ENCODE measurements at regions not wholly inside any gene's neighbourhood (a gene's known extent, or its start where the extent isn't known, plus 50 kb on each side); places are given as distances from the start of the nearest gene placed in this dataset.
"Not testable (repeated sequence)": the region's sequence is repeated elsewhere in the genome, so short reads cannot be mapped to it uniquely, and the experiment has no call there.

DNA sequence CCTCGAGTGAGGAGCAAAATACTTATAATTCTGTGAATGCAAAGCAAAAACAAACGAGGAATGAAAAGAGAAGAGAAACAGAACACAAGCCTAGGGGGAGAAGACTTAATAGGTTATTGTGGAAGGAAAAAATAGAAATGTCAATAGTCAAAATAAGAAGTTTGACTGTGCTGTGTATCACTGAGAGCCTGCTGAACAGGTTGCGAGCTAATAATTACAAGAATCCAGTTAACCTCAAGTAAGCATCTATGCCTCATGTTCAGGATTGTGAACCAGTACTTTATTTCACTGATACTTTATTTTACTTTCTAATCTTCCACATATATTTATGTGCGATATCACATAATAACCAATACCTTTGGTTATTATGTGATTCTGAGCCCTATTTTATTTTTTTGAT, 316.7 kb downstream of the OTUD1 start:
- no peak for DNase-seq (ENCODE audit: low read depth)

- DNase-seq (ENCODE audit: low read depth): no peak
Measured at GRCh38 chr10:23768281-23768680, 329.4 kb downstream of the OTUD1 start.

- DNase-seq (ENCODE audit: low read depth): no peak
Measured at GRCh38 chr10:23777153-23777552, 338.3 kb downstream of the OTUD1 start.

GRCh38 chr10:23779301-23779700, 340.4 kb downstream of the OTUD1 start:
- no peak for DNase-seq (ENCODE audit: low read depth)

DNA sequence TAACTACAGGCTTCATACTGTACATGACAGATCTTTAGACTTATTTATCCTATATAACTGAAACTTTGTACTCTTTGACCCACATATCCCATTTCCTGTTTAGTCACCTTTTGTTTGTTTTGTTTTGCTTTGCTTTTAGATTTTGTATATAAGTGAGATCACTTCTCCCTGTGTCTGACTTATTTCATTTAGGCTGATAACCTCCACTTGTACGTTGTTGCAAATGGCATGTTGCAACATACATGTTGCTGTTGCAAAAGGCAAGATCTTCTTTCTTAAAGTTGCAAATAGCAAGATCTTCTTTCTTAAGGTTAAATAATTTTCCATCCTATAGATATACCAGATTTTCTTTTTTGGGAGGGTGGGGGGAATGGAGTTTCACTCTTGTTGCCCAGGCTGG, 341.5 kb downstream of the OTUD1 start:
- no peak for DNase-seq (ENCODE audit: low read depth)

DNA sequence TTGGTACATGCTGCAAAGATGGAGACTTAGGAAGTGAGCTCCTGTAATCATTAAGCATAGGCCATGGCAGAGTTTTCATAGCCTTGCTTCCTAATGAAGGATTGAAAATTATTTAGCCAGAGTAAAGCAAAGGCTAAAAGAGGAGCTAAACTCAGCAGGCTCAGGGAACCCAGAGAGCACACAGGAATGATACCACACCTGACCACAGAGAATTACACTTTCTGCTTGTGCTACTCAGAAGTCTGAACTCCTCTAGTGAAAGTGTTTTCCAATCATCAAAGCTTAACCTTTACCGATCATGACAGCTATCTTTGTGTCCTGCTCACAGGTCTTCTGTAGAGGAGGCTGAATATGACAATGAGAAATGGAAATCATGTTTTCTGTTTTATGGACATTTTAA, 347.7 kb downstream of the OTUD1 start:
- DNase-seq (ENCODE audit: low read depth): no peak

DNA sequence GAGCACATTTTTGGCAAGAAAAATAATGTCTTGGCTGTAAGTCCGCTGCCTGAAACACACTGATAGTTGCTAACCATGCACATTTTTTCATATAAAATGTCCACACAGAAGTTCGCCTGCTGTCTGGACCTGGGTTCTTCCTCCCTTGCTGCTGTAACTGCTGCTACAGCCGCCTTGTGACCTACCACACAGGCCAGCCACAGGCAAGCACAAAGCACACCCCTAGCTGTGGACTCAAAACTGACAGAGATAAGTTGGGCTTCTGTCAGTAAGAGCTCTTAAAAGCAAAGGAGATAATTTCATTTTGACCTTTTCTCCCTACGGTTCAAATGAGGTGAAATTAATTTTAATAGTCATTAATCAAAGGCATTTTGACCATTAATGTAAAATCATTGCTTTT, 354.7 kb downstream of the OTUD1 start:
- DNase-seq (ENCODE audit: low read depth): no peak

- not testable (repeated sequence) for DNase-seq (ENCODE audit: low read depth)
Measured at GRCh38 chr10:23797452-23797851, 358.6 kb downstream of the OTUD1 start.

DNA sequence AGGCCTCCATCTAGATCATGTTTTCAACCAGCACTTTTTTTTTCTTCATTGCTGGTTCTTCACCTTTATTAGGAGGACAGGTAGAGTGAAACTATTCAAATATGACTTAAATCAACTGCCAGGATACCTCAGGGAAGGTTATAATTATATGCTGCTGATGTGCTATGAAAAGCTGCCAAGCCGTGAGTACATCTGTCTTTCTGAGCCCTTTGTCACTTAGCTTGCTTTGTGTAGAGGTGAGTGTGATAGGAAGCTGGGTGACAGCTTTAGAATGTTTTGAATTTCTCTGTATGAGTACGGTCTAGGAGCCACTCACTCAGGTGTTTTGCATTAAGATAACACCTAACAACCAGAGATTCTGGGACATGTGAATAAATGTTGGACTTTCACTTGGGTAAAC, 365.2 kb downstream of the OTUD1 start:
- no peak for DNase-seq (ENCODE audit: low read depth)

- DNase-seq (ENCODE audit: low read depth): no peak
Measured at GRCh38 chr10:23813687-23814086, 374.8 kb downstream of the OTUD1 start.

DNA sequence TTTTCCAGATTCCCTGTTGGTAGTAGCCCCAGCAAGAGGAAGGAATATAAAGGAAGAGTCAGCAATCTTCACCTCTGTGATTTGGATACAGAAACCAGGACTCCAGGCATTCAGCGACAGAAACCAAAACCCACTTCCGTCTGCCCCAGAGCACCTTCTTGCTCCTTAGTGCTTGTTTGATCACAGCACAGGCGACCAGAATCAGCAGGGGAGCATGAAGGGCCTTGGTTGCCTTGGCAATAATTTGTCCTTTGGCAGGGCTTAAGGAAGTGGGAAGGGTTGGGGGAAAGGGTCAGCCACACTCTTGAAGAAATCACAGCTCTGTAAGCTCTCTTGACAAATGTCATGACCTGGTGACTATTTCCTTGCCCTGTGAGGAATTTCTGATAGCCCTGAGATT, 379.6 kb downstream of the OTUD1 start:
- no peak for DNase-seq (ENCODE audit: low read depth)

DNA sequence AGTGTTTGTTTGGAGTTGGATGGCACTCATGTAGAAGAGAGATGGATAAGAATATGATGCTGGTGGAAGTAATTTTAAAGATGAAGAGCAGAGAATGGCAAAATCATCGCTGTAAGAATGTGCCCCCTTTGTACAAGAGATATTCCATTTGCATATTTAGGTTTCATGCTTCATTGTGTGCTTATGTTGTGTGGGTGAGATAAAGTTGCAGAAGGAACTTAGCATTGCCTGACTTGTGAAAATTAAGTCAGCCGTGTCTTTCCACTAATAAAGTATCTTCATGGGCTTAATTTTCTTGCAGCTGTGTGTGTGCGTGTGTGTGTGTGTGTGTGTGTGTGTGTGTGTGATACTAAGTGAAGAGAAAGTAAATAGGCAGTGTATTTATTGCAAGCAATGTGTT, 381.9 kb downstream of the OTUD1 start:
- no peak for DNase-seq (ENCODE audit: low read depth)

DNA sequence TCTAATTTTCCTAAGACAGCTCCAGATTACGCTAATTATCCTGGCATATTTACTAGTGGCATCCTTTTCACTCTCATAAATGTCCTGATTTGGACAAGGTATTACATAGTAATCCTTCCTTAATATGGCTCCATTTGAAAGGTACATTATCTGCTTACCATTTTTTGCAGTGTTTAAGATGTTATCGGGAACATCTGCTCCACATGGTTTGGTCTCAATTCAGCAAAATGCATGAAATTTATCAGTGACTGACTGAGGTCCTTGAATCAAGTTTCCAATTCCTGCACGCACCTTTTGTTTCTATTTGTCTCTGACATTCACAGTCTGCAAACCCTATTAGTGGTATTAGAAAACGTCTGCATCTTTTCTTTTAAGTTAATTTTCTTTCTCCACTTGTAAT, 384.1 kb upstream of the KIAA1217 start:
- DNase-seq (ENCODE audit: low read depth): no peak

DNA sequence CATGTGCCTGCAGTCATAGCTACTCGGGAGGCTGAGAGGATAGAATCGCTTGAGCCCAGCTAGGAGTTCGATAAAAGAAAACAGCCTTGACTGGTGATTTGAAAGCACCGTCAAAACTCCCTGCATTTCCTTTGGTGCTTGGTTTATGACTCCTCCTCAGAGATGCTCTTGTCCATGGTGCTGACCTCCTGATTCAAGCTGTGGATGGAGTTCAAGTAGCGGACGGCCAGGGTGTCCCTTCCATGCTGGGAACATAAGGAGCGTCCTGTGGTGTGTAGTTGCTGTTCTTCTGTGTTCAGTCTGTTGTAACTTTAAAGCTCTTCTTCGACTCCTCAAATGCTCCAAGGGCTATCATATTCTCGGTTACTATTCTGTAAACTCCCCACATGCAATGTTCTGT, 382.5 kb upstream of the KIAA1217 start:
- no peak for DNase-seq (ENCODE audit: low read depth)

DNA sequence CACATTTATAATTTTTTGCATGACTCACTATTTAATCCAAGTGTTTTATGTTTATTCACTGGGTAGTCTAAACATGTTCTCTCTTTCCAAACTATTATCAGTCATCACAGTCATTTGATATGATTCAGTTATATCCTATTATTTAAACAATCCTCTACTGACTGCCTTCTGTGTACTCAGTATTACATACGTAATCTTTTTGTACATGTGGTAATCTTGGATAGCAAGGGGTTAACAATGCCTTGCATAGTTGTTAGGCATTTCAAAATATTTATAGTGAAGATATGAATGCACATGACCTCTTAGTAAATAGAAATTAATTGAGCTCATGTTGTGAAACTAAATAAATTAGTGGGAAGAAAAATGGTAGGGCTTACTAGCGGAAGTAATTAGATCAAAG, 379.4 kb upstream of the KIAA1217 start:
- DNase-seq (ENCODE audit: low read depth): no peak

DNA sequence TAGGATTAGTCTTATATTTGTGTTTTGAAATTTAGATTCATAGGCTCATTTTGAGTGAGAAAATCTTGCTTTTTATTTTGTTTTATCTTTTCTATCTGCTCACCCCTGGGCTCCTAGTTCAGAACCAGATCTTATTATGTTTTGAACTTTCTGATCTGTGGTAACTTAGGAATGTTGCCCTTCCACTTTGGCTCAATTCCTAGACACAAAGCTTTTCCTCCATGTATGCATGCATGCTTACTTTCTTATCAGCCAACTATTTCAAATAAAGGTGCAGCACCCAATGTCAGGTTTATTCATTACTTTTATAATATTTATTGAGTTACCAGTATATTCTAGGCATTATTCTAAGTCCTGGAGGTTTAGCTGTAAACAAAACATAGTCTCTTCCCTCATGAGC, 374.8 kb upstream of the KIAA1217 start:
- DNase-seq (ENCODE audit: low read depth): no peak

DNA sequence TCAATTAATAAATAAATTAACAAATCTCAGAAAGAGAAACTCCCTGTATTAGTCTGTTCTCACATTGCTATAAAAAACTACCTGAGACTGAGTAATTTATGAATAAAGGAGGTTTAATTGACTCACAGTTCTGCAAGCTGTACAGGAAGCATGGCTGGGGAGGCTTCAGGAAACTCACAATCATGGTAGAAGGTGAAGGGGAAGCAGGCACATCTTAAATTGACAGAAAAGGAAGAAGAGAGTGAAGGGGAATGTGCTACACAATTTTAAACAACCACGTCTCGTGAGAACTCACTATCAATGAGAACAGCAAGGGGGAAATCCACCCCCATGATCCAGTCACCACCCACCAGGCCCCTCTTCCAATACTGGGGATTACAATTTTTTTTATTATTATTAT, 358.3 kb upstream of the KIAA1217 start:
- no peak for DNase-seq (ENCODE audit: low read depth)

GRCh38 chr10:23859598-23859997, 349.3 kb upstream of the KIAA1217 start:
- DNase-seq (ENCODE audit: low read depth): no peak

- DNase-seq (ENCODE audit: low read depth): no peak
Measured at GRCh38 chr10:23864631-23865147, 344.2 kb upstream of the KIAA1217 start.

DNA sequence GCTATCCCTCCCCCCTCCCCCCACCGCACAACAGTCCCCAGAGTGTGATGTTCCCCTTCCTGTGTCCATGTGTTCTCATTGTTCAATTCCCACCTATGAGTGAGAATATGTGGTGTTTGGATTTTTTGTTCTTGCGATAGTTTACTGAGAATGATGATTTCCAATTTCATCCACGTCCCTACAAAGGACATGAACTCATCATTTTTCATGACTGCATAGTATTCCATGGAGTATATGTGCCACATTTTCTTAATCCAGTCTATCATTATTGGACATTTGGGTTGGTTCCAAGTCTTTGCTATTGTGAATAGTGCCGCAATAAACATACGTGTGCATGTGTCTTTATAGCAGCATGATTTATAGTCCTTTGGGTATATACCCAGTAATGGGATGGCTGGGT, 342.0 kb upstream of the KIAA1217 start:
- not testable (repeated sequence) for DNase-seq (ENCODE audit: low read depth)

DNA sequence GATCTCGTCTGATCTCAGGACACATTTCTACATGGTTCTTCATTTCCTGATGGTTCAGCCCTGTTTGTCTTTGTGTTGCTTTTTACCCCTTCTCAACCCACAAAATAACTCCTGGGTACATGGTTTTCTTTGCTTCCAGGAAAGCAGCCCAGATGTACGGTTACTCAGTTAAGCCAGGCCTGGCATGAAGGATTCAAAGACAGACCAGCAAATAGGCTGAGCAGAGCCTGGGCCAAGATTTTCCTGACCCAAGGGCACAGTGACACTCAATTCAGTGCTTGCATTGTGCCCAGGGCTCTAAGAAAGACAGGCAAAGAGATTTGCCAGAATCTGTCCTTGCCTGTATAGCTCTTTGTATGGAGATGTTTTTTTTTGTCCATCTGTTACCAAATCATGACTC, 340.8 kb upstream of the KIAA1217 start:
- no peak for DNase-seq (ENCODE audit: low read depth)

DNA sequence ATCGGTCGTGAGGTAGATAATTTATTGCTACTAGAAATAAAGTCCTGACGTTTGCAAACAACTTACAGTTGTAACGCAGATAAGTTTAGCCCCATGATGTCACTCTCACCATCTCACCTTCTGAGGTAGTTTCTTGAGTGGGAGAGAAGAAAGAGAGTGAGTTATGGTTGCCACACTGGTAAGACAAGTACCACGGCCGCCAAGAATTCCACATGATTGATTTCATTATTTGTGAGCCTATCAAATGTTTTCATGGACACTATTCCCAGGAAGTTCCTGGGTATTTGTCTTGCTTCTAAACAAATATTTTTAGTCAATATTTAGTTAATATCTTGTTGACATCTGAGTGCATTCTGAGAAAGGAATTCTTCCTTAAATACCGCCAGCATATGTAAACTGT, 339.4 kb upstream of the KIAA1217 start:
- no peak for DNase-seq (ENCODE audit: low read depth)

- DNase-seq (ENCODE audit: low read depth): no peak
Measured at GRCh38 chr10:23869996-23870395, 338.9 kb upstream of the KIAA1217 start.

DNA sequence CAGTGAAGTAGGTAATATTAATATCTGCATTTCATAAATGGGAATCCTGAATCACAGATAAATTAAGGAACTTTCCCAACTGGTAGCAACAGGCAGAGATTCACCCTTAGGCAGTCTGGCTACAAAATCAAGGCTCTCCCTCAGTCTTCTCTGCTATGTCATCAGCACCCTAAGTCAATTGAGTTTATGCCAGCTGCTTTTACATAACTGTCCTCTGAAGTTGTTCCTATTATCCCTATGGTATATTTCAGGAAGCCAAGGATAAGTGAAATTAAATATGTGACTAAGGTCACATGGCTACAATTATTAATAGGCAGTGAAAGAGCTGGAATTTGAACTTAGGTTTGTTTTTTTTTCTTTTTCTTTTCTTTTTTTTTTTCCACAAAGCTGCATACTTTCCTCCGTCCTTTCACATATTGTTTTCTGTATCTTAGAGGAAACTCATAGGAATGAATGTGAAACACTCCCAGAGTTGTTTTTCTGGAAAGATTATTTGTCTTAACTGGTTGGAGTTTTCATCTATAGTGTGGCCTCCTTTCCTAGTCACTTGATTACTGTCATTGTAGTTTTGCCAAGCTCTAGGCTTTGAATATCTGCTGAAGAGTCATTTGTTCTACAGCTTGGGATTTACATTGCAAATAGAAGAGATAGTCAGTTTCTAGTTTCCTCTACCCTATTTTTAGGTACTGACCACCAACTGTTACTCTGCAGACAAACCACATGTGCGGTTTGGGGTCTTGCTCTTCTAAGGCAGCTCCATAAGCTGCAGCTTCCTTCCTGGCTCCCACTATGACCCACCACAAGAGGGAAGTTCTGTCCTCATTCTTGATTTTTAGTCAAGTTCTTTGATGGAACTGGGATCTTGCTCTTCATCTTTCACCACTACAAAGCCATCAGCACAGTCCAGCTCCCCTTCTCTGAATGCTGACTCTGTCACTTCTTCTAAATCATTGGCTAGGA, 338.0 kb upstream of the KIAA1217 start:
- DNase-seq (ENCODE audit: low read depth): no peak
